ENCODE measurements at regions not wholly inside any gene's neighbourhood (a gene's known extent, or its start where the extent isn't known, plus 50 kb on each side); places are given as distances from the start of the nearest gene placed in this dataset.
A peak's percentile ranks its signal among the peaks of the same experiment; 100 is the strongest.

DNA sequence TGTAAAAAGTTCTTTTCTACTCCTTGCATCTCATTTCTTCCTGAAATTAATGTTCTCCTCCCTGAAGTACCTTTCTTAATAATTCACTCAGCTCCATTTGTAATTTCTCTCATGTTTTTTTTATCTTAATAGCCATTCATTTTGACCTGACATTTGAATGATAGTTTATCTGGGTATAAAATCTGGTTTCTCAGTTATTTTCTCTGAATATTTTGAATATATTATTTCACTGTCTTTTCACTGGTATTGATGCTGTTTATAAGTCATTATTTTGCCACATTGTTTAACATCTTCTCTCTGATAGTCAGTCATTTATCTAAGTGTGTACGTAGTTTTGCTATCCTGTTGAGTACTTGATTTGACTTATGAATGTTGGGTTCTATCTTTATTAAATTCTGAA is 68.8 kb upstream of the ARHGAP18 start:
- no peak for DNase-seq (ENCODE audit: low read depth)

GRCh38 chr6:129777371-129777770 is 67.4 kb upstream of the ARHGAP18 start:
- no peak for DNase-seq (ENCODE audit: low read depth)

DNA sequence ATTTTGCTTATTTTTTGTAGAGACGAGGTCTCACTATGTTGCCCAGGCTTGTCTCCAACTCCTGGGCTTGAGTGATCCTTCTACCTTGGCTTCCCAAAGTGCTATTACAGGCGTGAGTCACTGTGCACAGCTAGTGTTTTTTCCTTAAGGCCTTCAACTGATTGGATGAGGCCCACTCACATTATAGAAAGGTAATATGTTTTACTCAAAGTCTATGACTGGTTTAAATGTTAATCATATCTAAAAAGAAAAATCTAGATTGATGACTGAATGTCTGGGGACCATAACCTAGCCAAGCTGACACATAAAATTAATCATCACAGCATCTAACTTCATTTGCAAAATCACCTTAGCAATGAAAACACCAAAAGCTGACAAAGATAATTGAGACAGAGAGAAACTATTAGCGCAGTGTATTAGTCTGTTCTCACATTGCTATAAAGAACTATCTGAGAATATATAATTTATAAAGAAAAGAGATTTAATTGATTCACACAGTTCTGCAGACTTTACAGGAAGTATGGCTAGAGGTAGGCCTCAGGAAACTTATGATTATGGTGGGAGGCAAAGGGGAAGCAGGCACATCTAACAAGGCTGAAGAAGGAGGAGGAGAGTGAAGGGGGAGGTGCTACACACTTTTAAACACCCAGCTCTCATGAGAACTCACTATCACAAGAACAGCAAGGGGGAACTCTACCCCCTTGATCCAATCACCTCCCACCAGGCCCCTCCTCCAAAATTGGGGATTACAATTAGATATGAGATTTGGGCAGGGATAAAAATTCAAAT is 66.8 kb upstream of the ARHGAP18 start:
- DNase-seq (ENCODE audit: low read depth) = no peak

- DNase-seq (ENCODE audit: low read depth) = peak; percentile 13
Measured at GRCh38 chr6:129774697-129775447, 64.9 kb upstream of the ARHGAP18 start.

GRCh38 chr6:129773304-129773703 is 63.3 kb upstream of the ARHGAP18 start:
- DNase-seq (ENCODE audit: low read depth) = no peak

DNA sequence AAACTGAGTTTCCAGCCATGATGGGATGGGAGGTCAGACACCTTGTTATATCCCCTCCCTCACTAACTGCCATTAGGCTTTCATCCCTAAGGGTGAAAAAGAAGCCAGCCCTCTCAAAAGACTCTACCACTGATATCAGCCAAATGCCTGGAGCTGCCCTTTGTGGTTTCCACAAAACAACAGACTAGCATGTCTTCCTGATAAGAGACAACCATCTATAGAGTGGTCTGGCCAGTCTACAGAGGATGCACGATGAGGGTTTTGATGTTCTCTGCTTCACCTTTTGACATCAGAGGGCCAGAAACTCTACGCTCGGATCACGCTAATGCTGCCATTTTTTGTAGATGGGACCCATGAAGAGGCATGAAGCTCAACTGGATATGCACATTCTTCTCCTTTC is 61.7 kb upstream of the ARHGAP18 start:
- no peak for DNase-seq (ENCODE audit: low read depth)

- no peak for DNase-seq (ENCODE audit: low read depth)
Measured at GRCh38 chr6:129767776-129768485, 58.0 kb upstream of the ARHGAP18 start.

GRCh38 chr6:129766959-129767728 is 57.2 kb upstream of the ARHGAP18 start:
- peak; percentile 15 for DNase-seq (ENCODE audit: low read depth)

DNA sequence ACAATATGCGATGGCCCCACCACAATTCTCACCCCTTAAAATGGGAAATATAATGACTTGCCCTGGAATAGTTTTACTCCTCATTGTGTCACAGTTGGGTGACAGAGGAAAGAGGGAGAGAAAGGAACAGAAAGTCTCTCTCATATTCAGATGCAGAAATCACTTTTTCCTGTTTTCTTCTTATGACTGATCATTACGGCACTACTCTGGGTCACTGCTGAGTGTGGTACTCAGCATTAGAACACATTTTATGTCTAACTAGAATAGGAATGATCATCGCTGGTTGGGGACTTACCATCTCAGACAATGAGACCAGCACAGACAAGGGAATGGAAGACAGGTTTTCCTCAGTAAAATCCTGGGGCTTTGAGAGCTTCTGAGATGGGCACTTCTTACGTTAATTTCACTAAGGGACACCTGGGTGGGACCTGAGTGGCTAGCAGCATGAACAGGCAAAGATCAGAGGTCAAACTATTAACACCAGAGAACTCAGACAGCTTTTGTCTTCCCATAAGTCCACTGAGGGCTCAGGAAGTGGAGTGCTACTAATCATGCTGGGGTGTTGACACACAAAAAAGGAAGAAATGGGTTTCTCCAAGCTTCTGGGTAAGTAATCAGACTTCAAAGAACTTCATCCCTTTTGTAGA is 54.9 kb upstream of the ARHGAP18 start:
- no peak for DNase-seq (ENCODE audit: low read depth)

- no peak for DNase-seq (ENCODE audit: low read depth)
Measured at GRCh38 chr6:129759796-129760605, 50.0 kb upstream of the ARHGAP18 start.
